DOHH2 (cell line): ENCODE measurements at regions not wholly inside any gene's neighbourhood (a gene's known extent, or its start where the extent isn't known, plus 50 kb on each side); places are given as distances from the start of the nearest gene placed in this dataset.

Source experiments
- CTCF ChIP-seq: fragments of 200-600 bp; sonication (generic); IDR thresholded peaks from one replicate; pipeline ENCODE4 v1.5.1; 2014; ENCODE audit warnings: antibody characterized with exemption, mild to moderate bottlenecking, low read depth, low read length; ENCODE audit not compliant: poor library complexity, severe bottlenecking
- EZH2phosphoT487 ChIP-seq: fragments of 200-600 bp; sonication (generic); IDR thresholded peaks from 2 replicates; pipeline ENCODE4 v1.6.1; 2017; ENCODE audit warnings: borderline replicate concordance, mild to moderate bottlenecking, antibody characterized with exemption, low read length, moderate library complexity, mixed read lengths

DNA sequence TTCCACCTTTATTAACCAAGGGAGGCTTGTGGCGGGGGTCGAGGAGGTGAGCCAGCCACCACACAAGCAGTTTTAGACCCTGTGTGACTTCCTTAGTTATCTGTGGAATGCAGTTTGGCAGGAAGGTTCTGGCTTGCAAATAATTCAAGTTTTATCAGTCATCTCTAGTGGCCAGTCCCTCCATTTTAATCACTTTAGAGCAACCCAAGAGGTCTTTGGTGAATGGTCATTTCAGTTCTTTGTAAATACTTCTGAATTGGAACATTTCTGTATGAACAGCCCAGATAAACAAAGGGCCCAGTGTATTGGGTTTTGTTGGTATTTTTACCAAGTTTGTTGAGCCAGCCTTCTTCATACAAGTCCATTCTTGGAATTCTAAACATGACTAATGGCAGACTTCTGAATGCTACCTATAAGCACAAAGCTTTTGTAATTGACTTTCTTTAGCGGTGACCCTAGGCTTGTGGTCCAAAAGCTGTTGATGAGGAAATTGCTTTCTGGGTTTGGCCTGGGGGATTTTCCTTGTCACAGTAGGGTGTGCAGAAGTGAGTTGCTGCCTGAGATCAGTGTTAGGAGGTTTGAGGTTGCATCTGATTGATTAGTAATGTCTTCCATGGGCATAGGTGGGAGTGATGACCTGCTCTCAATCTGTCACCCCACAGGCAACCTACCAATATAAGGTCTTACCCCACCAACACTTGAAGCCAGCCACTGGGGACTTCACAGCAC, 193.3 kb upstream of the TOPAZ1 start:
- TF ChIP-seq CTCF, result no peak
- TF ChIP-seq EZH2phosphoT487, result no peak
